Upper lobe of right lung (tissue), 1 donor: ENCODE measurements at regions not wholly inside any gene's neighbourhood (a gene's known extent, or its start where the extent isn't known, plus 50 kb on each side); places are given as distances from the start of the nearest gene placed in this dataset.

ENCODE experiments used
- ATAC-seq: fragments of 200-7000 bp; cut with Tn5 transposase; one replicate; pipeline ENCODE4 v1.9.1; 2020; ENCODE audit warnings: mild to moderate bottlenecking, moderate library complexity
- DNase-seq: peaks from one replicate; pipeline ENCODE4 v3.0.0-alpha.2; 2020
- H3K27ac ChIP-seq: fragments of 200-600 bp; one replicate; pipeline ENCODE4 v1.8.0; 2022
- H3K27me3 ChIP-seq: fragments of 200-600 bp; one replicate; pipeline ENCODE4 v1.8.0; 2022; ENCODE audit warnings: mild to moderate bottlenecking
- H3K36me3 ChIP-seq: fragments of 200-600 bp; one replicate; pipeline ENCODE4 v1.8.0; 2022
- H3K4me1 ChIP-seq: fragments of 200-600 bp; one replicate; pipeline ENCODE4 v1.8.0; 2022
- H3K4me3 ChIP-seq: fragments of 200-600 bp; one replicate; pipeline ENCODE4 v1.8.0; 2022; ENCODE audit warnings: mild to moderate bottlenecking
- H3K9me3 ChIP-seq: fragments of 200-600 bp; one replicate; pipeline ENCODE4 v1.8.0; 2022
- CTCF ChIP-seq: fragments of 200-600 bp; IDR thresholded peaks from one replicate; pipeline ENCODE4 v1.8.0; 2022; ENCODE audit warnings: antibody characterized with exemption
- intact Hi-C: fragments of 100-400 bp; cut with DNase I; formaldehyde crosslinking; loops from one replicate; pipeline ENCODE4 v1.11.0; 2022
- donor health status: DM: no; HTN: yes; CAD: no; lungs with severe emphysema.

GRCh38 chr7:17660116-17660515, 280.2 kb downstream of the SNX13 start:
- ATAC-seq (no peak), DNase-seq (no peak)
- intact Hi-C loops = no loop called here
- Histone ChIP-seq H3K4me1 (peaks cover under 1% of the 10 kb centered on the region), H3K27me3 (no peaks in the 10 kb centered on the region), H3K27ac (no peak overlapping the region), H3K4me3 (no peak overlapping the region), H3K36me3 (no peaks in the 10 kb centered on the region), H3K9me3 (no peaks in the 10 kb centered on the region)
- no peak for TF ChIP-seq CTCF

- no peaks in the 10 kb centered on the region for H3K9me3 ChIP-seq
- no peak overlapping the region for H3K27ac ChIP-seq
- intact Hi-C loops = no loop called here
- H3K4me3 ChIP-seq = no peak overlapping the region
- ATAC-seq (no peak), DNase-seq (no peak)
- no peaks in the 10 kb centered on the region for H3K4me1 ChIP-seq
- TF ChIP-seq CTCF = no peak
- no peaks in the 10 kb centered on the region for H3K27me3 ChIP-seq
- H3K36me3 ChIP-seq = no peaks in the 10 kb centered on the region
Observed at GRCh38 chr7:17661982-17662585, 278.2 kb downstream of the SNX13 start.

- DNase-seq (no peak), ATAC-seq (no peak)
- Histone ChIP-seq H3K4me3 (no peak overlapping the region), H3K4me1 (no peaks in the 10 kb centered on the region), H3K36me3 (no peaks in the 10 kb centered on the region), H3K27me3 (no peaks in the 10 kb centered on the region), H3K27ac (no peak overlapping the region), H3K9me3 (no peaks in the 10 kb centered on the region)
- no peak for TF ChIP-seq CTCF
- intact Hi-C loops = no loop called here
Observed at GRCh38 chr7:17663061-17663675, 277.1 kb downstream of the SNX13 start.

GRCh38 chr7:17665029-17665428, 275.3 kb downstream of the SNX13 start:
- Histone ChIP-seq H3K27me3 (no peaks in the 10 kb centered on the region), H3K9me3 (no peaks in the 10 kb centered on the region), H3K4me1 (no peaks in the 10 kb centered on the region), H3K4me3 (no peak overlapping the region), H3K36me3 (no peaks in the 10 kb centered on the region), H3K27ac (no peak overlapping the region)
- ATAC-seq (peak; percentile 43), DNase-seq (no peak)
- no peak for TF ChIP-seq CTCF
- intact Hi-C loops = no loop called here

- intact Hi-C loops = no loop called here
- no peak for DNase-seq
- TF ChIP-seq CTCF = no peak
- Histone ChIP-seq H3K36me3 (no peaks in the 10 kb centered on the region), H3K9me3 (no peaks in the 10 kb centered on the region), H3K4me1 (no peaks in the 10 kb centered on the region), H3K27me3 (no peaks in the 10 kb centered on the region), H3K27ac (no peak overlapping the region), H3K4me3 (no peak overlapping the region)
- ATAC-seq = no peak
Observed at GRCh38 chr7:17668122-17668521, 272.2 kb downstream of the SNX13 start.
